Loucy (cell line): ENCODE measurements at regions not wholly inside any gene's neighbourhood (a gene's known extent, or its start where the extent isn't known, plus 50 kb on each side); places are given as distances from the start of the nearest gene placed in this dataset.

Experiments
- CTCF ChIP-seq: fragments of 200-600 bp; sonication (generic); conservative IDR thresholded peaks from 2 replicates; pipeline ENCODE4 v1.5.1; 2014; ENCODE audit warnings: mild to moderate bottlenecking, antibody characterized with exemption, low read length
- EZH2phosphoT487 ChIP-seq: fragments of 200-600 bp; IDR thresholded peaks from 2 replicates; pipeline ENCODE4 v1.6.1; 2018; ENCODE audit warnings: antibody characterized with exemption, mild to moderate bottlenecking, moderate library complexity, borderline replicate concordance

- TF ChIP-seq CTCF (no peak), EZH2phosphoT487 (no peak)
Measured at GRCh38 chr12:124629117-124629516, 61.7 kb upstream of the NCOR2 start.
